ENCODE measurements at regions not wholly inside any gene's neighbourhood (a gene's known extent, or its start where the extent isn't known, plus 50 kb on each side); places are given as distances from the start of the nearest gene placed in this dataset.

DNA sequence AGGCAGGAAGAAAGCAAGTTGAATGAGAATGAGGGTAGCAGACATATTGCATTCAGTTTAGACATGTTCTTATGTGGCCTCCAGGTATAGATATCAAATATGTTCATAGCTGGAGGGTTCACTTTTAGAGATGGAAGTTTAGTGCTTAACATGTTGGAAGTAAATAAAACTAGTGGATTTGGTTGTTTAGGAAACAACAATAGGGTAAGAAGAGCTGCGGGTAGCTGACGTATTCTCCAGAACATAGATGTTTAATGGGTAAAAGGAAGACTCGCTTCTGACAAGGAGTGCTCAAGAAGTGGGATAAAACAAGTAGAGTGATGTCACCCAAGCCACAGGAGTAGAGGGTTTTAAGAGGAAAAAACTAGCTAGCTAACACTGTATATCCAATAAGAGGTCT lies 128.4 kb upstream of the COL21A1 start:
- no peak for DNase-seq

DNA sequence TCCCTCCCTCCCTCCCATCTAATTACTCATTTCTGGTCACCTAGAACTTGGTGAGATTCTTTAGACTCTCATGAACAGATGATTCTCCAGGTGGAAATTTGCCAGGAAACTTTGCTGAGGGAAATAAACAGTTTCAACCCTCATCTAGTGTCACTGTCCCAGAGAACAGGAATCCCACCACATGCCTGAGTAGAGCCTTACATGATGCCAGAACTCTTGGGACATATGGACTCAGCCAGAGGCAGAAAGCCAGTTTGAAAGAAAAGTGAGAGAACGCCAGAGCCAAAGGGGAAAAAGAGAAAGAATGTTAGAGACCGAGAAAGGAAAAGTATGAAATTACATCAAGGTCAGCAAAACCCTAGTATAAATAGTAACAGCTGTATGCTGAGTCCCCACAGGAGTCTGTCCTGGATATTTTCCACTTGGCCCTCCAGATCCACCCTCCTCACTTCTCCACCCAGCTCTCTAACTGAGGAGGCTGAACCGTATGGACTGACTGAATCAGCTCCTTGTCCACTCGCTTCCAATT lies 127.5 kb upstream of the COL21A1 start:
- DNase-seq: no peak

DNA sequence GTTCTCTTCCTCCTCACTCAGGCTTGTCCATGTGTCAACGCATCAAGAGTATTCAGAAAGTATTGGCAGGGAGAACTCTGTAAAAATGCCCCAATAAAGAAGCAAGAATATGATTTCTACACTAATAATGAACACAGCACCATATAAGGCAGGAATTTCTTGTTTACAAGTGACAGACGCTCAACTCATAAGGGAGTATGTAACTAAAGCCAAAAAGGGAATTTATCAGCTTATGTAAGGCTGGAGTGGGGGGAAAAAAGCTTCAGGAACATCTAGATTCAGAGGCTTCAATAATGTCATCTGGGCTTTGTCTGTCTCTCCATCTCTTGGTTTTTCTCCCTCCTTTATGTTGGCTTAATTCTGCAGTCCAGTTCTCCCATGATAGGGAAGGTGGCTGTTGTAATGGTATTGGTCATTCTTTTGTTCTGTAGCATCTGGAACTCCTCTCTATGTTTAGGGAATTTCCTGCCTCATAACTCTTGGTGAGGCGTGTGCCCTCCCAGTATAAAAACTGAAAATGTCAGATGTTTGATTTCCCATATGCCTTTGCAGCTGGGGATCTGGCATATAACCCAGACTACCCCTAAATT lies 125.1 kb upstream of the COL21A1 start:
- DNase-seq: no peak

DNA sequence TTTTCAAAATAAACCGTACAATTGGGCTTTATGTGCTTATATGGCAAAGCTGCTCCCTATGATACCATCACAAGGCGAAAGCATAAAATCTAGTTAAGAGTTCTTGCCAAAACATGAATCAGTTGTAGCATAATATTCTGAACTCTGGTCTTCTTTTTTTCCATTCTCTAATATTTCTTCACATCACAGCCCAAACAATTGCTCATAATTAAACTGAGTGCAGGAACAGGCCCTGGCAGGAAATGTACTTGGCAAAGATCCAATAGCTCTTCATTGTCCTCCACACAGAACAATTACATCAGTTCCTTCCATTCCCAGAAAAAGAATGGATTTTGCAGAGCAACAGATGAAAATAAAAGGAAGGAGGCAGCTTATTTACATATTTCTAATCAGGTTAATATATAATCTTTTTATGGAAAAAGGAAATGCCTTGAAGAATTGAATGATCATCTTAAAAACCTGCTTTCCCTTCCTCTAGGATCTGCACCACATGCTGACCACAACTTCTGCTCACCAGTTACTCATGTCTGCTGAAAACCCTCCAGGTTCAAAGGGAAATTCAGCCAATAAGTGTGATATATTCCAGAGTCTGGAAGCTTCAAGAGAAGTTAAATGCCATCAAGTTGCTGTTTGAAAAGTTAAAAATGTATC lies 123.3 kb upstream of the COL21A1 start:
- peak; percentile 88 for DNase-seq

DNA sequence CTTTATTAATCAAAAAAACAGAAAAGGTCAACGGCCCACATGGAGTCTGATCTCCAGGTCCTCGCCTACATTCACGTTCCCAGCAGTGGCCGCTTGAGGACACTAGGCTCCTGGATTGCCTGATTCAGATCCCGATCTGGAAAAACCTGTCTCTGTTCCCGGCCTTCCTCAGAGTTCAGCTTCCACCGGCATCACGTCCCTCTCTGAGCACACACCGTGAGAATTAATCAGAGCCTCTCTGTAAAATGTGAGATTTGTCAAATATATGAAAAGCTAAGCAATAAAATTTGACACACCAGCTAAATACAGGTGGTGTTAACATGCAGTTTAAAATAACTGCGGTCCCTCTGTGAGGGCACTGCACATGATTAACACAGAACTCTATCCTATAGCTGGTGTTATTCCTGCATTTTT lies 122.8 kb upstream of the COL21A1 start:
- no peak for DNase-seq

DNA sequence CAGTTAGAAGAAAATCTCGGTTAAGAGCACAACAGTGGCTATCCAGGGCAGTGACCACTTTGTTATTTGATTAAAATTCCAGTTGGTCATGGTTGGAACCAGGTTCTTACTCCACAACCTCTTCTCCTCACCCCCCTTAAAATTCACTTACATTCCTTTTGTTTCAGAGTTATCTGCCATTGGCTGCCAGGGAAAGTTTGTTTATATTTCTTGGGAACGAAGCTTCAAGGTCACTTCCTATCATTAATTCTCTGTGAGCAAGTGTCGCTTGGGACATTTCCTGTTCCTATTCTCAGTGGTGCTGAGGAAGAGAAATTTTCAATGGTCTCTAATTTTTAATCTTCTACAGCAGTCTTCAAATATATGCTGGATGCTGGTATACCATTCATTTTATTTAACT lies 121.1 kb upstream of the COL21A1 start:
- DNase-seq: no peak

DNA sequence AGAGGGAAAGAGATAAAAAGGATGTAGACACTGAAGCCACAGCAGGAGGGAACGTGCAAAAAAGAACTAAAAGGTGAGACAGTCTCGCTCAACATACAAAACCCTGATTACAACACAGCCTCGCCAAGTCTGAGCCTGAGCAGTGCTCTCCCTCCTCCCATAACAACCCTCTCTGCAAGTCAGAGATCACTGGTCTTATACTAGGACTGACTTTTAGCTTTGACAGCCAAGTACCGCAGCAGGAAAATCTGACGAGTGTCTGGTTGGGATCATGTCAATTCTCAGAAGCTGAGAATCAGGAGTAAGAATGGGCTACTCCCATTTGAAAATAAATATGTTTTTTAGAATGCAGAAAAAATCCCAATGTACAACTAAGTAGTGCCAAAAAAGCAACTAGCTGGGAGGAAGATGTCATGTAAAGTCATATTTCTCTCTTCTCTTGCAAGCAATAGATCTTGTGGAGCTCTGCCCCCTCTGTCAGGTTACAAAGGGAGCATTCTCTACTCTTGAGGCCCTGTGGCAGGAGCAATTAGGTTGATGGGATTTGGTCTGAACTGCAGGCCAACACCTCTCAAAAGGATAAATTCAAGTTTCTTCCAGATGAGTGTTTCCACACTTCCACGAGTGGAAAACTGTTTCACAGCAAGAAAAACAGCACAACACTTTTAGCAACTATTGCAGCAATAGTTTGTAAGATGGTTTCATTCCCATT lies 118.9 kb upstream of the COL21A1 start:
- no peak for DNase-seq

DNA sequence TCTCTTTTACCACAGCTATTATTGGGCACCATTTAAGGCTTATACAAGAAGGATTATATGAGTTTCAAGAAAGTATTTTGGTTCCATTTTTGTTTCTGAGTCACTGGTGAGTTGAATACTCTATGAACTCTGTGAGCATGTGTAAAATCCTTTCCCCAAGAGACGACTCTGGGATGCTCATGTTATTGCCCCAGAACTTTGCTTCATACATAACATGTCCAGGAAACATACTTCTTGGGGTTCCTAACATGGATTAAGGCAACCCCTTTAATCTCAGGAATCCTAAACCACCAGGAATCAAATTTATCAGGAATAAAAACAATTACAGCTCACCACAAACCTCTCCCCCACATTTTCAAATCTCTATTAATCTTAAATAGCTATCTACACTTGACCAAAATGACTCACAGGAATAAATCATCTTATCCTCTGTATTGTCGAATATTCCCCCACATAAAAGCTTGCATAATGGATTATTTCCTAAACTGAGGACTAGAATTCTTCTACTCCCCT lies 117.5 kb upstream of the COL21A1 start:
- DNase-seq: no peak

DNA sequence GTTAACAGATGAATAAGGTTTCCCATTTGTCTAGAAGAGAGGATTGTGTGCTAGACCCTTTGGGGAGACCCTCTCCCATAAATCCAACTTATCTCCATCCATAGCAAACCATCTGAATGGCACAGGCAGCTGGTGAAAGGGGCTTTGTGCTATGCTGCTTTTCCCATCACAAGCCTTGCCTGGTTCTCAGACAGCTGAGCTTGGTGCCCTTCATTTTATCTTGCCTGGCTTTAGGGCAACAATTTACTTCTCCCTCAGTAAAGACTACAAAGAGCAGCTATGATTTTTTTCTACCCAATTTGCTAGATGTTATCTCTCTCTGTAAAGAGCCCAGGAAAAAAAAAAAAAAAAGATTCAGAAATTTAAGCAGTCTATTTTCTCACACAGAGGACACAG lies 117.0 kb upstream of the COL21A1 start:
- DNase-seq: no peak

DNA sequence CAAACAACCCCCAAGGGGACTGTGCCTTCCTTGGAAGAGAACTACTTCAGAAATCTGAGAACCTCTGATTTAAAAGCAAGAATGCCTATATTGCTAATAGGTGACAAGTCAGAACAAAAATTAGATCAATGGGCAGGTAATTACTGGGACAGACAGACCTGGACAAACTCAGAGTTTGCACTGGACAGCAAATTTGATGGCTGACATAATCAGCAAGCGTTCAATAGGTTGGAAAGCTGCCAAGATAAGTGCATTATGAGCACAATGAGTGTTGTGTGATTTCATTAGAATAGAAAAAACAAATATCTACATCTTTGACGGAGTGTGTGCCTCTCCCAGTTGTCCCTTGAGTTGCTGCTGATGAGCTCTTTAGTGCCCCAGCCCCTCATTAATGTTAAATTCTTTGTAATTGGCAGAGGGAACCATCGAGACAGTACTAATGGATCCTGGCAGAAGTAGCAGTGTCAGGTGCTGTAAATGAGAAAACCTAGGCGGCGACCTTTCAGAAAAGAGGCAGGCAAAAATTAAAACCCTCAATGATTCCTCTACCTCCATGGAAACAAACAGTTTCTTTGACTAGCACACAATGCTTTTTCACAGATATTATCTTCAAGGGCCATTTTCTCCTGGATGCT lies 116.5 kb upstream of the COL21A1 start:
- peak; percentile 31 for DNase-seq

DNA sequence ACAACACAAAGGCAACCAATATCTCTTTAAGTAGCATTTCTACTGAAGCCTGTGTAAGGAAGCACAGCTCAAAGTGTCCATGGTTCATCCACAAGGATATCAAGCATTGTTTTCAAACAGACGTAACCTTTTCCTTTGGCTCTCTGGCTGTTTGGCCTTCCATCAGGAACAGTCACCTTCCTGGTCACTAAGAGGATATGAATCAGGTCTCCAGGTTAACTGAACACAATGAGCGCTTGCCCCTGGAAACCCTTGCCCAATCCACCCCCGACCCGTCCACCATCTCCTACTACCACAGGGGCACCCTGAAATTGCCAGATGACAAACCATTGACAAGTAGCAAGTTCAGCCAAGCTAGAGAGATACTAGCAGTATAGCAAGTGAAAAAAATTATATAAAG lies 114.4 kb upstream of the COL21A1 start:
- no peak for DNase-seq

DNA sequence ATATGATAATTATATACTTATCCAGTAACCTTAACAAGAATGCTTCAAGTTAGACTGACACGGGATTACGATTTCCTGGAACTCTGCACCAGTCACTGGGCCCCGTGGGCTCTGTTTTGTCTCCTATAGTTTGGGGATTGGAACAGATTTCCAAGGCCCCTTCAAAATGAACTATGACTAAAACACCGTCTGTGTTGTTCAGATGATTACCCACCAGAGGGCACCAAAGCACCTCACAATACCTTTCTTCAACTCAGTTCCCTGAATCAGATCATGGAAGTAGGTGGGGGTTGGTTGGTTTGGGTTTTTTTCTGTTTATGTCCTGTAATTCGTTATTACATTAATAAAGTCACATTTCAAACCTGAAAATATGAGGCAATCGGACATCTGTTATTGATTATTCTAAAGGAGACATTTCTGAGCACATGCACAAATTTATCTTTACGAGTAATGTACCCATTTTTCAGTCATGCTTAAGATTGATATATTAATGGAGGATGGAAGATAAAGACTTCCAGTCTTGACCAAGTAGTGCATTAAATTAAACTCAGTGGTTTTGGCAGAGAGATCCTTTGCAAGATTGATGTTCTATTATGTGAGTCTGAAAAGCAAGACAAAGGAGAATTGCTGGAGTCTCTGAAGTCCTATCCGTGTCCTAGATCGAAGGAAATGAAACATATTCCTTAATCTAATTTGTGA lies 112.0 kb upstream of the COL21A1 start:
- DNase-seq: peak; percentile 62

DNA sequence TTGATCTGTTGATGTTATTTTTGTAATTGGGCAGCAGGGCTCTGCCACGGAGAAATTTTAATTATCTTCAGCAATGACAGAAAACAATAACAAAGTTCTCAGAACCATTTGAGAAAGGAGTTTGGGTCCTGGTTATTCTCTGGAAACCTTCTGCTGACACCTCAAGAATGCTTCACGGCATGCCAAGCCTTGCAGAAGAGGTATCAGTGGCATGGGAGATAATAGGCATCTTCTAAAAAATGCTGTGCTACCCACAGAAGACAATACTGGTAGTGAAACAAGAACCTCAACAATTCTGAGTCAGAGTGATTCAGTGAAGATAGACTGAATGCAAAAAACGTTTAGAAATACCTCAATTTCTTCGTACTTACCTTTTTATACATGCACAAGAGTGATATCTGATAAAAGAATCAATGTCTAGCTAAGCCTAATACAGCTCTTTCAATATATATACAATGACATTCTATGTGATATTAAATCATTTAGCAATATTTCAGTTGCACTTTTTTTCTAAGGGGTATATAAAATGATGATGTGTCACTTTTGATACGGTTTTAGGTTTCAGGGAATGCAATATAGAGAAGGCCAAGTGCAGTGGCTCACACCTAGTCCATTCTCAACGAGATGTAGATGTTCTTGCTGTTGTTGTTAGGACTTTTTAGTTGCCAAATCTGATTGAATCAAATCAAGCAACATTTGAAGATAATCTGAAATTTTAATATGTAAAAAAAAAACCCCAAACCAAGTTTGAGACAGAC lies 110.4 kb upstream of the COL21A1 start:
- DNase-seq: no peak

DNA sequence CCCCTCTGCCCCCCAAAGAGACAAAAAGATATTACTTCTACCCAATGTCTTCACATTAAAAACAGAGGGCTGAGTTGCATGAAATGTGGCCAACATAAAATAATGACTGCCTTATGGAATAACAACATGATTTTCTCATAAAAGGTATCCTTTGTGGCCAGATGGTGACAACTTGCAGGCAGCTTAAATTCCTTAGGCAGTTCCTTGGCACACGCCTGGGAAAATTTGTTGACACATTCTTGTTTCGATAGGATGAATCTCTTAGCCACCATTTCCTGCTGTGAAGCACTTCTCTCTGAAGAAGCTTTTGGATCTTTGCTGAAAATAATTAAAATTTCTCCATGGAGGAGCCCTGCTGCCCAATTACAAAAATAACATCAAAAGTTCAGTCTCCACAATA lies 109.0 kb upstream of the COL21A1 start:
- DNase-seq: no peak

DNA sequence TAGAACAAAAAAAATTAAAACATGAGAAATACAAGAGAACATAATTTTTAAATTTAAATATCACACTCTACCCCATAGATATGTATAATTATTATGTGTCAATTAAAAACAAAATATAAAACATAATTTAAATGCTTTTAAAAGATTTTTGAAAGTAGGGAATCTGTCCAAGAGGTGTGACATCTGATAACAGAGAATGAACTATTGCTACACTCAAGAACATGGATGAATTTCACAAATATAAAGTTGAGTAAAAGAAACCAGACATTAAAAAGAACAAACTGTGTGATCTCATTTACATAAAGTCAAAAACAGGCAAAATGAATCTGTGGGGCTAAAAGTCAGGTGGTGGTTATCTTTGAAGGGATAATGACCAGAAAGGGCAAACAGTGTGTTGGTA lies 106.5 kb upstream of the COL21A1 start:
- DNase-seq: no peak

DNA sequence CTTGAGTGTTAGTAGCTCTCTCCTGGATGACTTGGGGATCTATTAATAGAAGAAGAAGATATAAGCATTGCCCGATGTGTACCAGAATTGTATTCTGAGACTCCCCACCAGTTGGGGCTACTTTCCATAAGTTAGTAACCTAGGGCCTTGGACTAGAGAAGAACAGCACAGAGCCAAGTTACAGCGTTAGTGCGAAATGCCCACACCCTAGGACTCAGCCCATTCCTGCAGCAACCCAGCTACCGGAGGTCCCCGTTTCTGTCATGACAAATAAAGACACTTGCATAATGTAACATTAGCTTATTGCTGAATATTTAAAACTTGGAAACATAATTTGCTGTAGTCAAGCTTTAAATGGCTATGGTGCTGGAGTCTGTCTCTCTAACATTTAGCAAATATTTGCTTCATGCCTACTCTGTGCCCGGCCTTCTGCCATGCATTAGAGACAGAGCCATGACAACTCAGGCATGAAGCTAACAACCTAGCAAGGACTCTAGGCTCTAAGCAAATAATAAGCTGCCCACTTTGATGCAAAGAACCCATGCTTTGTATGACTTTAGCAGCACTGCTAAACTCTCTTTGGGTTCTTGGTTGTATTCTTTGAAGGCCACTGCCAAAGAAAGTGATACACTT lies 103.4 kb upstream of the COL21A1 start:
- no peak for DNase-seq

DNA sequence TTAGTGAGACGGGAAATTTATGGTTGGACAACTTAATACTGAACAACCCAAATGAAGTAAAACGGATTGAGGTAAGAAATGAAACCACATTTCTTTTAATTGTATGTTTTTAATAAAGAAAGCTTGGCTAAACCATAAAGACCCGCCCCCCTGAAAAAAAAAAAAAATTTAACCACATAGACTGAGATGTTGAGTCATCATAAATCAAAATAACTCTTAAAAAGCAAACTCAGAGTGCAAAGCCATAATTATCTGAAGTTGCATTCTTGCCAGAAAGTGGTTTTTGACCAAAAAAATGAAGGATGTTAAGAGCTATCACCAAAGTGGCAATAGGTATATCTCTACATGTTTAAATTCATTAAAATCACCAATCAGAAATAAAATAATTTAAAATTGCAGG lies 101.8 kb upstream of the COL21A1 start:
- DNase-seq: no peak

DNA sequence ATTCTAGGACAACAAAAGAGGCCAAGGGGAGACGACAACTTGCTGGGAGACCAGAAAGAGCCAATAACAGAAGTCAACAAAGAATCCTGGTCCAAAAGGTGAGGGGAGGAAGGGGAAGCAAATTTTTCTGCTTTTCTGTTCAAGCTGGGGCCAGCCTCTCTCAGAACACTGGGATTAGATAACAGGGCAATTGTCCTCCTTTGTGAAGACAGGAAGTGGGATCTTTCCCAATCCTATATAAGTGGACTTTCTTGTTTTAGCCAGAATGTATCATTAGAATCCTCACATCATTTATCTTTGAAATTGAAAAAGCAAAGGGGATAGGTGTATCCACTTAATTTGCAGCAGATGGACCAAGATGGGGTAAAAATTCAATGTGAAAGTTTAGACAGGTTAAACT lies 101.2 kb upstream of the COL21A1 start:
- no peak for DNase-seq

DNA sequence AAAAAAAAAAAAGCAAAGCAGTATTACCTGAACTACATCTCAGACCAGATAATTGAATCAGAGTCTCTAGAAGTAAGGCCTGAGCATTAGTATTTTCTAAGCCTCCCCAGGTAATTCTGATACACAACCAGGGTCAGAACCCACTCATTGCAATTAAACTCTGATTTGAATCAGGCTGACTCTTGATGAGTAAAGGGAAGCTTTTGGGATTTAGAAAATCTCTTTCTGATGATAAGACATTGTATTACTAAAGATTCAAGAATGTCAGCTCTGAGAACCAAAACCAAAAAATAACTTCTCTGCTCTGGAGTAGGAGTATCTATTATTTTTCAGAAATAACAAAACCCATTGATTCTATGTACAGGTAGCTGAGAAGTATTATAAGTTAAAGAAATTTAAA lies 100.1 kb upstream of the COL21A1 start:
- DNase-seq: no peak

DNA sequence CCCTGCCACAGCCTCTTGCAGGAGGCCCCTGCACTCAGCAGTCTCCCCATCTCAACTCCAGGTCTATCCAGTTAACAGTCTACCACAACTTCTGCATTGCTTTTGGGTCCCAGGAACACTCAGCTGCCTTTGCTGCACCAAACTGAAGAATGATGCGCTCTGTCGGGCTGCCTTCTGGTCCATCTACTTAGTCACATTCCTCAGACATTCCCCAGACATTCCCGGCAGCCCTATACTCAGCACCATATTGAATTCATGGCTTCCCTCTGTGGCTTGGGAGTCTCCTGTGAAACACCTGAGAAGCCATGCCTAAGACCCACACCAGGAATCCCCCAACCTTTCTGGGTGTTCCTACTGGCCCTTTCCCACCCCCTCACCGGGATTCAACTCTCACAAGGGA lies 99.6 kb upstream of the COL21A1 start:
- no peak for DNase-seq

DNA sequence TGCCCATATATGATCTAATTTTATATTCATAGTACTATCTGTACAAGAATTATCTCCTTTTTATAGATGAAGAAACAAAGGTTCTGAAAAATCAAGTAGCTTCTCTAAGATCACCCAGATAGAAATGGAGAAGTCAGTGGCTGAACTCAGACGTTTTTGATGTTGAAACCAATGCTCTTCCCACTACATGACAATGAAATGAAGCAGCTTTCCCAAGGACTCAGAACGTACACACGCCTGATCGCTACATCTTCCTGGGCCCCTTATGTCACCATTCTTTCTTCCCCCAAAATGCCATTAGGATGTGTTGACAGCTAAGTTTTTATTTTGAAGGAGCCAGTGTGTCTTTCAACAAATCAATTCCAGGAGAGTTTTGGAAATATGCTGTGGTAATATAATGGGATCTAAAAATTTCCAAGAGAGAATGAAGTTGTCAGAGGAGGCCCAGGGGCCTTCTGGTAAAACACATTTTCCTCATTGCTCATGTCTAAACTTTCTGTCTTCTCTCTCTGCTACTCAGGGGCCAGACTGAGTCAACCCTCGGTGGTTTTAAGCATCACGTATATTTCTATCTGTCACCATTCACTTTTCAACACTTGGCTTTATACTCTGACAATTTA lies 98.1 kb upstream of the COL21A1 start:
- no peak for DNase-seq

All from COR-L47 (cell line).